ENCODE measurements at regions not wholly inside any gene's neighbourhood (a gene's known extent, or its start where the extent isn't known, plus 50 kb on each side); places are given as distances from the start of the nearest gene placed in this dataset.

DNA sequence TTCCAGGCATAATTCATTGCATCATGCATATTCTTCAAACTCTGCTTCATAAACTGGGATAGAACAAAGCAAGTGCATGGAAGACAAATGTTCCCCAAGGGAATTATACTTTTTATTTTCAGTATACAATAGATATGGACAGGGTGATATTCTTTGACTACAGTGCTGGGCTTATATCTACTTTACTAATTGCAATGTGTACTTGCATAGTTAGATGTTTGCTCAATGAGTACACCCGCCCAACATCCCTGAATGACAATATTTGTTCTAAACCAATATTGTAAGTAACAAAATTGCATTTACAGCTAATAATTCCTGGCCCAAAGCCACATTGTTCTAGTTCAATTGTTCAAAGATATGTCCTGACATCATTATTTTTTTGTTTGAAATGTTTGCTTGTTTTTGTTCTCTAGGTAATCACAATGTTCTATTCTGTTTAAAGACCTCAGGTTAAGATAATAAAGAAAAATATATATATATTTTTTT, 171.4 kb downstream of the PTN start:
- DNase-seq = no peak

DNA sequence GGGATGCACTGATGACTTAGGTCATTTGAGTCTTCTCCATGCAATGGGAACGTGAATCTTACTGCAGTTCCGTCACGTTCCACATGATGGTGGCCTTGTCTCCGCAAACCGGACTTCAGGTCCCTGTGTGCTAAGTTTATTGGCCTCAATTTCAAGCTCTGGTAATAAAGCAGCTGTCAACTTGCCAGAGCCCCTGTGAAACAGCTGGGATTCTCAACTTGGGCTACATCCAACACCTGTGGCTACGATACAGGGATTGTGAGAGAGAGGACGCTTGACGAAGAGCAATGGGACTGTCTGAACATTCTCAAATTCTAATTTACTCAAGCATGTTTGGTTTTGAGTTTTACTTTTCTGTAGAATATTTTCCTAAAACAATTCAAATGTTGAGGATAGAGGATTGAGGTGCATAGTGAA, 174.2 kb downstream of the PTN start:
- peak; percentile 4 for DNase-seq

DNA sequence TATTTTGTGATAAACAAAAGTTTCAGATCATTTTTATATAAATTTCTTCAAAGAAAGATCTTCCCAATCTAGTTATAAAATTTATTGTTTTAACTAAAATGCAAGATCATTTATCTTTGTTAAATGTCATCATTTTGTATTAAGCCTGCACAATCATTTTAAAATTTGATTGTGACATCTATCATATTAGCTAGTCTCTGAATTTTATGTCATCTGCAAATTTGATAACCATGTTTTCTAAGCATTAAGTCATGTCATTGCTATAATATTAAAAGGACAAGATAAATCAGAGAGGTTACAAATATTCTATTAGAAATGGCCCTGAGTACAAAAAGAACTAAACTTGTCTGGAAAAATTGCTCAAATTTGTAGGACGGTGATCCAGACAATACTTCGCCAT, 175.9 kb downstream of the PTN start:
- DNase-seq = no peak

DNA sequence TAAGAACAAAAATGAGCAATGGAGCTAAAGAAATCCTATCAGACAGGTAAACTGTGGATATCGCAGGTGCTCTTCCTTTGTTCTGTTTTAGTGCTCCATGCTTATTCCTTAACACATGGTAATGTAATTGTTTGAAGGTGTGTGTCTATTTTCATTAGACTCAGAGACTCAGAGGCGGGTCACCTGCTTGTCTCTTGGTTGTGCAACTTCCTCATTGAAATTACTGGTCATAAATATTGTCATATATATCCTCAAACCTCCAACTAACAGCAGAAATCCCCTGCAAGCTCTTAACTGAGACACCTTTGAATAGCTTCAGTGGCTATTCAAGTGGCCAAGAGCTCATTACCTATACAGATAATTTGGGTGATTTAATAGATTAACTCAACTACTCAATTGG, 177.2 kb downstream of the PTN start:
- DNase-seq = no peak

DNA sequence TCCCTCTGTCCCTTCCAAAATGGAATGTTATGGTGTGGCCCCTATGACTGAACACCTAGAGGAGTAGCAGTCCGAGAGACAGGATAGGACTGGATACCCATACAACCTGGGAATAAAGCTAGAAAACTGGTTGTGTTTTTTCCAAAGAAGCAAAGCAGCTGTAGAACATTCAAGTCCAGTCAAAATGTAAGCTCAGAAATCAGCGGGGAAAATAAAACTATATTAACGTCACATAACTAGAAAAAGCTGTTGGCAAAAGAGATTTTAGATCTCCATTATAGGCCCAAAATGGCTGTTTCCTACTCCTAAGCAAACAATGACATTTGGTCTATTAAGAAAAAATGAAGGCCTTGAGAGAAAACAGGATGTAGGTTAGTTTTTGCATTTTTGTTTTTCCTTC, 177.7 kb downstream of the PTN start:
- no peak for DNase-seq

DNA sequence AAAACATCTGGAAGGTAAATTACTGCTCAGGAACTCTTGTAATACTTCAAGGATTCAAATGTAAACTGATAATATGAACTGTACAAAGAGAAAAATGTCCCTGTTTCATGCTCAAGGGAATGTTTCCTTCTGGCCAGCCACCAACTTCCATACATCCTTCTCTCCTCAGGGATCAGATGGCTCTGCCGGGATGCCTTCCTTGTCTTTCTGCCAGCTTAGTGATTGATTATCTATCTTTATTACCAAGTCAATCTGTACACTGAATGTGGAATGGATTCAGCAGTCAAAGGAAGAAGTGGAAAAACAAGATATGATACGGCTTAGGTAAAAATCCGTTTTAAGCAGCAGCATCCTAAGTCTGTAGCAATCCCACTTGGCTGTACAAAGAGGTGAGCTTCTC, 178.3 kb downstream of the PTN start:
- DNase-seq = no peak

DNA sequence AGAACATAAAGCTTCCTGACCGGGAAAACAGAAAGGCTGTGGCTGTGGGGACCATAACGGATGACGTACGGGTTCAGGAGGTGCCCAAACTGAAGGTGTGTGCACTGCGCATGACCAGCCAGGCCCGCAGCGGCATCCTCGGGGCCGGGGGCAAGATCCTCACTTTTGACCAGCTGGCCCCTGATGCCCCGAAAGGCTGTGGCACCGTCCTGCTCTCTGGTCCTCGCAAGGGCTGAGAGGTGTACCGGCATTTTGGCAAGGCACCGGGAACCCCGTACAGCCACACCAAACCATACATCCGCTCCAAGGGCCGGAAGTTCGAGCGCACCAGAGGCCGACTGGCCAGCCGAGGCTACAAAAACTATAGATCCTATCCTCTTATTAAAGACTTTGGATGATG, 179.3 kb downstream of the PTN start:
- no peak for DNase-seq

DNA sequence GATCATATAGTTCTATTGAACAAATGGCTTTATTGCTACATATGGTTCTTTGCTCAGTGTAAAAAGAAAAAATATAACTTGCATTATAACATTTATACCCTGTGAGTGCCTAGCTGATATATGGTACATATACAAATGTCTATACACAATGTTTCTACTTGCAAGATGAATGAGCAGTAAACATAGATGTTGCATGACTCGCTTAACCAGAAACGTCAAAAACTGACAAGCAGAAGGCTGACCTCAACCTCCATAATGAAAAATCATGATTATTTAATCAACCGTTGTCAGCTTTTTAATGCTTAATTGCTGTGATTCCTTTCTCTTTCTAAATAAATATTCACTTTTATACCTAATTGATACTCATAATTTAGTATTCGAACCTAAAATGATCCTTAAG, 183.3 kb downstream of the PTN start:
- DNase-seq = no peak

DNA sequence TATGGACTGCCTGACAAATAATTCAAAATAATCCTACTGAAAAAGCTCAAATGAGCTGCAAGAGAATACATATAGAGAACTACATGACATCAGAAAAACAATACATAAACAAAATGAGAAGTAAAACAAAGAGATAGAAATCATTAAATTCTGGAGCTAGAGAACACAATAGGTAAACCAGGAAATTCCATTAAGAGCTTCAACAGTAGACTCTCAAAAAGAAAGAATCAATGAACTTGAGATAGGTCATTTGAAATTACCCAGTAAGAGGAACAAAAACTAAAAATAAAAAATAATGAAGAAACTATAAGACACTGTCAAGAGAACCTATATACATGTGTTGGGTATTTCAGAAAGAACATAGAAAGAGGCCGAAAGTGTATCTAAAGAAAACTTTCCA, 186.3 kb downstream of the PTN start:
- no peak for DNase-seq

DNA sequence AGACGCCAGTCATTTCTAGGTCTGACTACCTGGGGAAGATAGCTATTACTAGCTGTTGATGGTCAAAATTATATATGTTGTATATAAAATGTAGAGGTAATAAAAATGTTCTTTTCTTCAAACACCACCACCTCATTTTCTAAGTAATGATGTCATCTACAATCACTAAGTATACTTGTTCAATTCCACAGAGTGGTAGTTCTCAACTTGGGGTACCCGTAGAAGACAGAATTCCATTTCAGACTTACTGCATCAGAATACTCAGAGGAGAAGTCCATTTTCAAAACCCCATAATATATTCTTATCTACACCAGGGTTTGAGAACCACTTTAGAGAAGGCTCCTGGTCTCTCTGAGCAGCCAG, 191.9 kb downstream of the PTN start:
- DNase-seq = no peak

DNA sequence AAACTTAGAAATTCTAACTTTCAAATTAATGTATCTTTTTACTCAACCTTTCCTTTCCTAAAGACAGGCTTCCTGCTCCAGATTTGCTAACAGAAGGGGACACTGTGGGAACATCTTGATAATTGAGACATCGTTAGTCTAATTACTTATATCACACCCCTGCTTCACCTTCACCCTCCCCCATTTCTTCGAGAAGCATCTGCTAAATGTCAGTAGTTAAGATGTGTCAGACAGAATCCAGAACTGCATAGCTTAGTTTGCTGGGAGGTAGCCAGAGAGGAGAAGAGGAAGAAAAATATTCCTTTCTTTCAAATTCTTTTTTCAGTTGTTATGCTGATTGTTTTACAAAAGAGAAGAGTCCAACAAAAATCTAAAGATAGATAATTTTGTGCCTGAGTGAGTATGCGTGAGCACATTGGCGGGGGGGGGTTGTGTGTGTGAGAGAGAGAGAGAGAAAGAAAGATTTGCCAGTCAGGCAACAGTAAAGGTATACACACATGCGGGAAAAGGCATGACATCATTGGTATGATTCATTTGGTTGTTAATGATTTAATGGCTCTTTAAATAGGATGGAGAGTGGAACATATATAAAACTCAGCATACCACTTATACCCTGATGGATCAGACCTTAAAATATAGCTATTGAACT, 192.4 kb downstream of the PTN start:
- DNase-seq = no peak

DNA sequence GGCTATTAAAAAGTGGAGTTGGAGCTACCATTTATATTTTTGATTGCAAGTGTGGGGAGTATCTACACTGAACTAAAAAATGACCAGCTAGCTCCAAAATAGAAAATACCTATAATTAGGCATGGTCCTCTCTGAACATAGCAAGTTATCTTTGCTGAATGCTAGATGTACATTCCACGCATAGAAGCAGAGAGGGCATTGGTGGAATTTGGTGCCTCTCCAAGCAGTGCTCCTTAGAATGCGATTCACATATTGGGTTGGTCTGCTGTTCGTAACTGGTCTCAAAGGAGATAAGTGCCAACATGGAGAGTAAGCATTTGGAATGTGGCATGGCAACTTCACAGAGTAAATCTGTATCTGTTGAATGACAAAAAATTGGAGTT, 196.2 kb downstream of the PTN start:
- DNase-seq = no peak

DNA sequence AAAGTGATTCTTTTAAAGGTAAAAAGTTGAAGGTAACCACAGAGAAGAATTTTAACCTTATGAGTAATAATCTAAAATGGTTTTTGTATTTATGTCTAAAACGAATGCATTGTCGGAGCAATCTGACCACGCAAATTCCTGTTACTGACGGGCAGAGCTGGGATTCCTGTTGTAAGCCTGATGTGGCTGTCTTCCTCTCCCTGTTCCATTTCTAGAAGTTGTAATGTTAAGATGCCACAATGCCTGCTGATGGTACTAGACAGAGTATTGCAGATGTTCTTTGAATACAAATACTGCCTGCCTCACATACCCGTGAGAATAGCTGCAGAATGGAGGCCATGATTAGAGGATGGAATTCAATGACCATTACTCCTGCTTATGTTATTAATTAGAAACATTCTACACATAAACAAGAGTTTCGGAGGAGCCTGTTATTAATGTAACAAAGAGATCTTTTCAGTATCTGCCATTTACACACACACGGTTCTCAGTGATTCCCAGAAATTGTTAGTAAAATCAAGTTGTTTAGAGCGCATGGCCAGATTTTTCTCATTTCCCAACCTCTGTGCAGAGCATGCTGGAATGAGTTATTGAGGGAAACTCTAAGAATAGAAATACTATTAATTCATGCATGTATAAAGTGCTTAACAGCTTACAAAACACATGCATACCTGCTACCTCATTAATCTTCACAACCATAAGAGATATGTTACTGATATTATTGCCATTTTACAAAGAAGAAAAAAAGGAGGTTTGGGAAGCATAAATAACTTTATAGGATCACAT, 196.8 kb downstream of the PTN start:
- no peak for DNase-seq

DNA sequence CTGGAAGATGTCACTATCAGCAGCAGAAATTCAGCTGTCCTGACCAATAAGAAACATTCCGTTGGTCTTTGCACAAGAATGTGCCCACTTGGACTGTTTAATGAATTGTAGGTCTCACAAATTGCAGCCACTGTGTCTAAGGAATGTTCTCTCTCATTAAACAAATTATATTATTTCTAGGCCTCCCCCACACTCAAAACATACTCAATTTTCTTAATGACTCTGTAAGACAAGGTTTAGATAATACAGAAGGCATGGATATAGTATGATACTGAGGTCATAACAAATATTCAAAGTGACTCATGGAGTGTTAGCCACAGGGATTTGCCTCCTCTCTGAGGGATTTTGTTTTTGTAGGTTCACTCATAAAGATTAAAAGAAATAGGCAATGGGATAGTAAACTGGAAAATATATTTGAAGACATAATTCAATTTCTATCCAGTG, 197.5 kb downstream of the PTN start:
- DNase-seq = no peak

DNA sequence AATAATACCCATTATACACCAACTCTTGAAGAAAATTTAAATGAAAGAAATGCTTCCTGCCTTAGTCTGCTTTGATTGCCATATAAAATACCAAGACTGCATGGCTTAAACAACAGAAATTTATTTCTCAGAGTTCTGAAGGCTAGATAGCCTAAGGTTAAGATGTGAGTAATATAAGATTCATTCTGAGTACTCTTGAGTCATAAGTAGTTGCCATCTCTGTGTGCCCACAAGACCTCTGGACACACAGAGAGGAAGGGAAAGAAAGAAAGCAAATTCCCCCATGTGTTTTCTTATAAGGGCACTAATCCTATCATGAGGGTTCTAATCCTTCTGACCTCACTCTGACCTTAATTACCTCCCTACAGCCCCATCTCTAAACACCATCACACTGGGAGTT, 201.2 kb downstream of the PTN start:
- no peak for DNase-seq

DNA sequence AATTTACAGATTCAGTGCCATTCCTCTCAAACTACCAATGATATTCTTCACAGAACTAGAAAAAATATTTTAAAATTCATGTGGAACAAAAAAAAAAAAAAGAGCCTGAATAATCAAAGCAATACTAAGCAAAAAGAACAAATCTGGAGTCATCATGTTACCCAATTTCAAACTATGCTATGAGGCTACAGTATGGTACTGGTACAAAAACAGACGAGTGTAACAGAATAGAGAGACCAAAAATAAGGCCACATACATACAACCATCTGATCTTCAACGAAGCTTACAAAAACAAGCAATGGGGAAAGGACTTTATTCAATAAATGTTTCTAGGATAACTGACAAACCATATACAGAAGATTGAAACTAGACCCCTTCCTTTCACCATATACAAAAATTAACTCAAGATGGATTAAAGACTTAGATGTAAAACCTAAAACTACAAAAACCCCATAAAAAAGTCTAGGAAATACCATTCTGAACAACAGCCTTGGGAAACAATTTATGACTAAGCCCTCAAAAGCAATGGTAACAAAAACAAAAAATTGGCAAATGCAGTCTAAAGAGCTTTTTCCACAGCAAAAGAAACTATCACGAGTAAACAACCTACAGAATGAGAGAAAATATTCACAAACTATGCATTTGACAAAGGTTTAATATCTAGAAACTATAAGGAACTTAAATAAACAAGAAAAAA, 207.7 kb downstream of the PTN start:
- no peak for DNase-seq

DNA sequence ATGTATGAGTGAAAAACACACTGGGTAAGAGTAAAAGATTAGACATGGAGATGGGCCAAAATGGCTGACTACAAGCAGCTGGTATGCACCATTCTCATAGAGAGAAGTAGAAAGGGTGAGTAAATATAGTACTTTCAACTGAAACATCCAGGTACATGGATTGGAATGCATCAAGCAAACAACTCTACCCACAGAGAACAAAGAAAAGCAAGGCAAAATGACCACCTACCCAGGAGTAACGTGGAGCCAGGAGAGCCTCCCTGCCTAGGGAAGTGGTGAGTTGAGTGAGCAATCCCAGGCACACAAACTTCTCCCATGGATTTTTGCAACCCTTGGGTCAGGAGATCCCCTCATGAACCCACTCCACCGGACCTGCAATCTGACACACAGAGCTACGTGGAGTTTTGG, 212.8 kb downstream of the PTN start:
- DNase-seq = no peak

DNA sequence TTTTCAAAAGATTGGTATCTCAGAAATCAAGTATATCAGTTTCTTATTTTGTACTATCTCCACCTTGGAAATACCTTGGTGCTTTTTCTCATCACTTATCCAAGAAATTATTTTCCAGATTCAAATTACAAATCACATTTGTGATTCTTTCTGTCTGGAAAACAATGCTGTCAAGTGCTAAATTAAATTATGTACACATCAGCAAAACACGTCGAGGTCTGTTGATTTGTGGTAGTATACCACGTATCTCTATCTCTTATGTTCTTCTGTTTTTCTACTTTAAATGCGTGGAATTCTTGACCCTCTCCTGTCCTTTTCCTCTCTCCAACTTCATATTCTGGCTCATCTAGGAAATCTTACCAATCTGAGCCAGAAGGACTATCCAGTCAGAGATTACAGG, 214.5 kb downstream of the PTN start:
- no peak for DNase-seq

DNA sequence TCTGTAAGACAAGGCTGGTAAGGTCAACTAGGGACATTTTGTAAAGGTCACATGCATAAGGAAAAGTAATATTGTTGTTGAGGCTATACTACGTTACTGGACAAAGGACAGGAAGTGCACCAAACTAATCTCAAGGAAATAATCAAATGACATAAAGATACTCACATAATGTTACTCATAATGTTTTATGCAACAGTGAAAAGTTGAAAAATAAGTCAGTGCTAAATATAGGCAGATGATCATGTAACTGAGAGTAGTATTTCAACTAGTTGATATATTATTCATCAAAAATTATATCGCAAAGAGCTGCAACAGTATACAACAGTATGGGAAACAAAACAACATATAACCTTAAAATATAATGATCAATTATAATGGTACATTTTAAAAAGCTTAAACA, 215.7 kb downstream of the PTN start:
- DNase-seq = no peak

DNA sequence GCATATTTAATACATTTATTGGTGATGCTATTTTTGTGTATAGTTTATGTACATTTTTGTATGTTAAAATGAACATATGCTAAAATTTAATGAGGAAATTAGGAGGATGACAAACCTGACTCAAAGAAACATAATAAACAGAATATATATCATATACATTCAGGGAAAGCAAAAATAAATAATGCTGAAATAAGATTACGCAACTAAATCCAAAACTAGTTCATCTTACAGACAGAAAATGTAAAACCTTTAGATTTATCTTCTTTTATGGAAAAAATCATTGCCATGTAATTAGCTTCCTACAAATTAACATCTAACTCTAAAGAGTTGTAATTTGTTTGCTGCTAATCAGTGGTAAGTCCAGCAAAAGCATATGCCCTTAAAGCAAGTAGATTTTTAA, 216.5 kb downstream of the PTN start:
- no peak for DNase-seq

DNA sequence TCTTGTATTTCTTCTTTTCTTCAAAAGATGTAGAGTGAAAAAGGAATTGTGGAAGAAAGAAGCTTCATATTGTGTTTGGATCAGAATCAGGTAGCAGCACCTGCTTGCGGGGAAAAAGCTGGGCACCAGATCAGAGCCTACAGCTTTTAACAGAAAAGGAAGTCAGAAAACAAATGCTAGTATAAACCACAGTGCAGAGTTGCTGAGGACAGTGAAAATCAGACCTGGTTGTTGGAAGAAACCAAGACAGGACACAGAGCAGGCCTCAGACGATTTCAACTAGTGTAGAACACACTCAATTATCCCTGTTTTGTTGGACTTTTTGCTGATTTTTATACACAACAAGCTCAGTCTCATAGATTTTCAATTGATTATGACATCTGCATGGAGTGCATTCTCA, 221.4 kb downstream of the PTN start:
- no peak for DNase-seq

DNA sequence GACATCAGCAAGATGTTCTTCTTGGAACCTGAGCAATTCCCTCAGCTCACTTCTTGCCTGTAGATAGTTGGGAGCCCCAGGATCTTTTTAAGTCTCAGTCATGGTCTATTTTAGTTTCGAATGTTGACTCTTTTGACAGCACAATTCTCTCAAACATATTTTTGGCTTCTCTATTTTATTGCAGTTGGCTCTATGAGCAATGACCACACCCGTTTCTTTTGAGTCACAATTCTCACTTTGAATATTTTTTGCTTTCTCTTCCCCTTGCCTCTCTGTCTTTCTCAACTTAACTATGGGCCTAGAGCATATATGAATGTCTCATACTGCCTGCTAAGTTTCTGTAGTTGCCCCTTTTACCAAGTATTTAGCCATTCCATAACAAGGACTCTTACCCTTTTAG, 222.8 kb downstream of the PTN start:
- DNase-seq = no peak

DNA sequence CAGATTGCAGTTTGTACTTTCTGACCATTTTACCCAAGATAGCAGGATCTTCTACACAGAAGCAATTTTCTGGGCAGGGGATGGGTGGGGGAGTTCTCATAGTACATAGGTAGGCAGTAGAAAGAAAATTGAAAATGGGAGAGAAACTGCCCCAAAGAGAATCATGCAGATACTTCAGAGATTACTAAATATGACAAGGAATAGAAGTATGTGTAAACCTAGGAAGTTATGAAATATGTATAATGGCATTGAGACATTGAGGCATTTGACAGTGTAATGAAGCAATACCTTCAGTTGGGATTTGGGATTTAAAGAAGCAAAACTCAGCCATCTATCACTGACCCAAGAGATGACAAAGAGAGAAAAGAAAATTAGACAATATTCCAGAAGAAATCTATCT, 233.0 kb downstream of the PTN start:
- DNase-seq = no peak

DNA sequence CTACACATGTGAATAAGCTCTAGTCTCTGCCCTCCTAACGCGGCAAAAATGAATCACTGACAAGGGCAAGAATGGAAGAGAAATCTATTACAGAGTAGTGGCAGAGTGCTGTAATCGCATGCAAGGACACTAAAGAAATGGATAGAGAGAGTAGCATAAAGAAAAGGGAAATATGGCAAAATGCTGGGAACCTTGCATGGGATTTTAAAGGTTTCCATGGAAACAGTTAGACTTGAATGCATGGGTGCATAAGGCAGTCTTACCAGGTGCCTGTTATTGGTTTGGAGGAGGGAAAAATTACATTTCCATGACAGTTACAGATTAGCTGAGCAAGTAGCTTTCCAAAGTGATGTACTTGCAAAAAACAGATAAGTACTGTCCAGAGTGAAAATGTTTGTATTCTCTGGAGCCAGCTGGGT, 233.4 kb downstream of the PTN start:
- DNase-seq = no peak
